IMR-90 (cell line): ENCODE measurements at regions not wholly inside any gene's neighbourhood (a gene's known extent, or its start where the extent isn't known, plus 50 kb on each side); places are given as distances from the start of the nearest gene placed in this dataset.

ENCODE experiments used
- ATAC-seq: fragments of 200-7000 bp; cut with Tn5 transposase; 2 replicates; pipeline ENCODE4 v1.9.1; 2020; ENCODE audit warnings: low read depth, mild to moderate bottlenecking, moderate library complexity
- BruUV-seq: library from RNA; stranded (reverse); fragments of 400-500 nt; replicated peaks from 2 replicates; lab custom pipeline; 2021; lab: Mats Ljungman, UMichigan
- CTCF ChIA-PET: fragments of 300-600 bp; formaldehyde crosslinking; extraction: SDS; loops from one replicate; lab custom pipeline; 2021; ENCODE audit warnings: antibody characterized with exemption; lab: Yijun Ruan, JAX
- POLR2A ChIA-PET: fragments of 300-600 bp; sonication (Branson Sonifier 250); formaldehyde crosslinking; loops from one replicate; lab custom pipeline; 2022; ENCODE audit warnings: antibody characterized with exemption; ENCODE audit not compliant: unreplicated experiment; lab: Charles Lee
- DNase-seq: peaks from one replicate; pipeline ENCODE4 v3.0.0; 2013
- H2AFZ ChIP-seq: replicated peaks from 2 replicates; pipeline ENCODE3; 2013; ENCODE audit warnings: low read length, mild to moderate bottlenecking; ENCODE audit not compliant: poor library complexity
- H2AK5ac ChIP-seq: 2 replicates; pipeline ENCODE4 v1.6.1; 2013; ENCODE audit warnings: low read depth, low read length, inconsistent platforms
- H2AK9ac ChIP-seq: replicated peaks from 2 replicates; pipeline ENCODE3; 2013; ENCODE audit warnings: mild to moderate bottlenecking, low read depth, low read length, moderate library complexity; ENCODE audit not compliant: poor library complexity
- H2BK120ac ChIP-seq: 2 replicates; pipeline ENCODE4 v1.6.1; 2013; ENCODE audit warnings: low read depth, low read length, inconsistent platforms
- H2BK15ac ChIP-seq: 3 replicates; pipeline ENCODE4 v1.6.1; 2013; ENCODE audit warnings: low read depth, low read length, inconsistent platforms
- H2BK20ac ChIP-seq: 2 replicates; pipeline ENCODE4 v1.6.1; 2013; ENCODE audit warnings: low read depth, mild to moderate bottlenecking, inconsistent platforms, low read length, moderate library complexity
- H2BK5ac ChIP-seq: 2 replicates; pipeline ENCODE4 v1.6.1; 2013; ENCODE audit warnings: mild to moderate bottlenecking, low read depth, low read length, inconsistent platforms; ENCODE audit not compliant: poor library complexity, severe bottlenecking
- H3K14ac ChIP-seq: replicated peaks from 2 replicates; pipeline ENCODE4 v1.6.1; 2013; ENCODE audit warnings: low read depth, low read length, inconsistent platforms
- H3K18ac ChIP-seq: 2 replicates; pipeline ENCODE4 v1.6.1; 2013; ENCODE audit warnings: low read depth, low read length, control low read depth
- H3K23ac ChIP-seq: 2 replicates; pipeline ENCODE4 v1.6.1; 2013; ENCODE audit warnings: low read depth, low read length, inconsistent platforms
- H3K27ac ChIP-seq: 2 replicates; pipeline ENCODE4 v1.5.1; 2013; ENCODE audit warnings: mild to moderate bottlenecking, control low read depth, low read length; ENCODE audit not compliant: insufficient read depth
- H3K27me3 ChIP-seq: 2 replicates; pipeline ENCODE4 v1.6.1; 2013; ENCODE audit warnings: low read length; ENCODE audit not compliant: control insufficient read depth, insufficient read depth
- H3K36me3 ChIP-seq: 2 replicates; pipeline ENCODE4 v1.6.1; 2013; ENCODE audit warnings: low read length, mixed read lengths; ENCODE audit not compliant: control insufficient read depth, insufficient read depth
- H3K4ac ChIP-seq: 2 replicates; pipeline ENCODE4 v1.6.1; 2013; ENCODE audit warnings: low read depth, low read length, inconsistent platforms
- H3K4me1 ChIP-seq: 2 replicates; pipeline ENCODE4 v1.6.1; 2013; ENCODE audit warnings: low read length, mixed read lengths; ENCODE audit not compliant: control insufficient read depth, insufficient read depth
- H3K4me2 ChIP-seq: 2 replicates; pipeline ENCODE4 v1.6.1; 2013; ENCODE audit warnings: low read depth, mild to moderate bottlenecking, control low read depth, low read length, moderate library complexity
- H3K4me3 ChIP-seq: 2 replicates; pipeline ENCODE4 v1.5.1; 2013; ENCODE audit warnings: low read depth, mild to moderate bottlenecking, control low read depth, low read length, moderate library complexity; ENCODE audit not compliant: insufficient read depth
- H3K56ac ChIP-seq: 2 replicates; pipeline ENCODE4 v1.6.1; 2013; ENCODE audit warnings: low read length, inconsistent platforms; ENCODE audit not compliant: insufficient read depth; ENCODE audit errors: extremely low read depth
- H3K79me1 ChIP-seq, 2 experiments: 2 replicates each; pipeline ENCODE4 v1.6.1; 2013; ENCODE audit warnings: low read length in 2 of 2, inconsistent platforms in 1 of 2, low read depth in 1 of 2
- H3K9ac ChIP-seq: 2 replicates; pipeline ENCODE4 v1.6.1; 2013; ENCODE audit warnings: low read depth, low read length, control low read depth
- H3K9me1 ChIP-seq: 2 replicates; pipeline ENCODE4 v1.6.1; 2013; ENCODE audit warnings: low read length, inconsistent platforms; ENCODE audit not compliant: insufficient read depth
- H3K9me3 ChIP-seq: 2 replicates; pipeline ENCODE4 v1.6.1; 2013; ENCODE audit warnings: low read length; ENCODE audit not compliant: control insufficient read depth, insufficient read depth
- H4K20me1 ChIP-seq: 2 replicates; pipeline ENCODE4 v1.6.1; 2013; ENCODE audit warnings: low read length, inconsistent platforms; ENCODE audit not compliant: insufficient read depth
- H4K5ac ChIP-seq: 2 replicates; pipeline ENCODE4 v1.6.1; 2013; ENCODE audit warnings: mild to moderate bottlenecking, low read depth, low read length, control low read depth
- H4K8ac ChIP-seq, 2 experiments: 2 replicates each; pipeline ENCODE4 v1.6.1; 2013; ENCODE audit warnings: low read depth in 2 of 2, low read length in 2 of 2, control low read depth in 1 of 2, inconsistent platforms in 1 of 2
- H4K91ac ChIP-seq: 2 replicates; pipeline ENCODE4 v1.6.1; 2013; ENCODE audit warnings: low read depth, low read length, inconsistent platforms; ENCODE audit not compliant: insufficient read depth
- BHLHE40 ChIP-seq: fragments of 150-350 bp; IDR thresholded peaks from 2 replicates; pipeline ENCODE4 v1.6.1; 2016; ENCODE audit warnings: mild to moderate bottlenecking, low read depth, low read length
- CEBPB ChIP-seq: IDR thresholded peaks from 2 replicates; pipeline ENCODE4 v1.6.1; 2012; ENCODE audit warnings: low read depth, low read length, improper control_type of control experiment
- CHD1 ChIP-seq: IDR thresholded peaks from 2 replicates; pipeline ENCODE4 v1.6.1; 2012; ENCODE audit warnings: low read depth, low read length, improper control_type of control experiment
- FOS ChIP-seq: fragments of 150-350 bp; IDR thresholded peaks from 2 replicates; pipeline ENCODE4 v1.6.1; 2016; ENCODE audit warnings: low read depth, low read length
- MAFK ChIP-seq: IDR thresholded peaks from 2 replicates; pipeline ENCODE4 v1.6.1; 2012; ENCODE audit warnings: low read depth, low read length, improper control_type of control experiment
- MAZ ChIP-seq: IDR thresholded peaks from 2 replicates; pipeline ENCODE4 v1.6.1; 2012; ENCODE audit warnings: low read depth, mild to moderate bottlenecking, low read length, improper control_type of control experiment, moderate library complexity, borderline replicate concordance
- MXI1 ChIP-seq: IDR thresholded peaks from 2 replicates; pipeline ENCODE4 v1.6.1; 2012; ENCODE audit warnings: low read depth, mild to moderate bottlenecking, low read length, moderate library complexity, borderline replicate concordance
- NFE2L2 ChIP-seq: fragments of 150-350 bp; IDR thresholded peaks from 2 replicates; pipeline ENCODE4 v1.6.1; 2016; ENCODE audit warnings: low read depth, mild to moderate bottlenecking, low read length
- POLR2A ChIP-seq: IDR thresholded peaks from 2 replicates; pipeline ENCODE4 v1.6.1; 2012; ENCODE audit warnings: mild to moderate bottlenecking, low read depth, low read length
- RAD21 ChIP-seq: IDR thresholded peaks from 2 replicates; pipeline ENCODE4 v1.6.1; 2012; ENCODE audit warnings: low read length, improper control_type of control experiment
- RCOR1 ChIP-seq: IDR thresholded peaks from 2 replicates; pipeline ENCODE4 v1.6.1; 2012; ENCODE audit warnings: mild to moderate bottlenecking, low read length, improper control_type of control experiment; ENCODE audit not compliant: insufficient replicate concordance
- RFX5 ChIP-seq: IDR thresholded peaks from 2 replicates; pipeline ENCODE4 v1.8.0; 2012; ENCODE audit warnings: low read depth, mild to moderate bottlenecking, low read length, moderate library complexity
- SMC3 ChIP-seq: fragments of 150-350 bp; IDR thresholded peaks from 2 replicates; pipeline ENCODE4 v1.6.1; 2016; ENCODE audit warnings: low read depth, mild to moderate bottlenecking, antibody characterized with exemption, low read length, moderate library complexity
- WGBS, 2 experiments: methylation state at CpG; one replicate each; pipeline versions ENCODE4 v1.1.5 to v1.1.7; 2013; ENCODE audit warnings: missing lambda C conversion rate in 2 of 2; ENCODE audit not compliant: insufficient read length in 1 of 2; ENCODE audit errors: extremely low coverage in 2 of 2; 5-methylcytosine and 5-hydroxymethylcytosine counted together
- dilution Hi-C: fragments of 300-500 bp; cut with HindIII; formaldehyde crosslinking; loops from one replicate; pipeline ENCODE4 v1.14.3; 2018; ENCODE audit warnings: low sequenced_read_pairs; ENCODE audit not compliant: unreplicated experiment
- in situ Hi-C: fragments of 300-500 bp; cut with MboI; formaldehyde crosslinking; loops from 3 replicates; pipeline ENCODE4 v1.14.3; 2019; ENCODE audit warnings: low sequenced_read_pairs, inconsistent platforms, mixed read lengths
- intact Hi-C: fragments of 100-400 bp; cut with micrococcal nuclease; formaldehyde crosslinking; loops from 2 replicates; pipeline ENCODE4 v1.10.0; 2022
- TF ChIP-seq, protein P1 (sequence below): fragments of 150-350 bp; IDR thresholded peaks from 2 replicates; pipeline ENCODE4 v1.6.1; 2016; ENCODE audit warnings: low read depth, mild to moderate bottlenecking, low read length, moderate library complexity, borderline replicate concordance
- TF ChIP-seq, protein P2 (sequence below): fragments of 150-350 bp; IDR thresholded peaks from 2 replicates; pipeline ENCODE4 v1.6.1; 2017; ENCODE audit warnings: mild to moderate bottlenecking, antibody characterized with exemption, low read length, low read depth
- TF ChIP-seq, protein P3 (sequence below): conservative IDR thresholded peaks from 2 replicates; pipeline ENCODE4 v1.5.1; 2012; ENCODE audit warnings: mild to moderate bottlenecking, low read depth, low read length, improper control_type of control experiment

DNA sequence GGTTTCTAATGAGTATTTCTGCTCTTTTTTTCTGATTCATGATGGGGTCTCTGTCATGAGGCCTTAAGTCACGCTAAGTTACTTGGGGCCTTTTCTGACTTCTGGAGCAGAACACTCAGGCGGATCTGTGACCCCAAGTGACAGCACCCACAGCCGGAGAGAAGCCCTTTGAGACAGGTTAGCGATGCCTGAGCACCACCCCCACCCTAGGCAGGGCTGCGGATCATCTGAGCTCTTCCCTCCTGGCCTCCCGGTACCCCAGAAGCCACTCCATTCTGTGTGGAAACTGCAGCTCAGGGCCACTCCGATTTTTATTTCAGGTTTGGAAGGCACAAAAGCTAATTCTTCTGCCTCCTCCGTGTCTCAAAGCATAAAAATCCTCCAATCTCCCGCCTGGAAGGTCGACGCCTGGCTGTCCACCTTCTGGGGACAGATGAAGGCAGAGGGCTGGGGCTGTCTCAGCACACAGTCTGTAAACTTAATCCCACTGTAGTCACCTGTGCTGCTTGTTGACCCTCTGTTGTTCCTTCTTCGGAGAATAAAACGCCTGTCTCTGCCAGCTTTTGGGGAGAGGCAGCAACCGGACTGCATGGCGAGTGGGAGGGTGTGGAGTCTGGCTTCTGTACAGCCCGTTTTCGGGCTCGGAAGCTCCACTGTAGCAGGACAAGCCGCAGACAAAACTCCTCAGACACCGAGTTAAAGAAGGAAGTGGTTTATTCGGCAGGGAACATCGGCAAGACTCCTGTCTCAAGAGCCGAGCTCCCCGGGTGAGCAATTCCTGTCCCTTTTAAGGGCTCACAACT lies 88.8 kb downstream of the SPRY4 start:
- no peak overlapping the region for H2BK15ac ChIP-seq
- no peak for DNase-seq
- no peak overlapping the region for H2BK5ac ChIP-seq
- H3K27me3 ChIP-seq, result no peaks in the 10 kb centered on the region
- intact Hi-C loops, result no loop called here
- no peak overlapping the region for H2BK20ac ChIP-seq
- no peak overlapping the region for H2AK5ac ChIP-seq
- no peaks in the 10 kb centered on the region for H4K20me1 ChIP-seq
- no peaks in the 10 kb centered on the region for H3K36me3 ChIP-seq
- H4K5ac ChIP-seq, result no peak overlapping the region
- no peak overlapping the region for H4K91ac ChIP-seq
- H3K9me3 ChIP-seq, result no peaks in the 10 kb centered on the region
- dilution Hi-C loops, result no loop called here
- no TSS peak for BruUV-seq
- no peak overlapping the region for H3K4me3 ChIP-seq
- H3K79me1 ChIP-seq, result no peaks in the 10 kb centered on the region
- H3K14ac ChIP-seq, result no peak overlapping the region
- no peak for TF ChIP-seq MXI1
- TF ChIP-seq, protein P1, sequence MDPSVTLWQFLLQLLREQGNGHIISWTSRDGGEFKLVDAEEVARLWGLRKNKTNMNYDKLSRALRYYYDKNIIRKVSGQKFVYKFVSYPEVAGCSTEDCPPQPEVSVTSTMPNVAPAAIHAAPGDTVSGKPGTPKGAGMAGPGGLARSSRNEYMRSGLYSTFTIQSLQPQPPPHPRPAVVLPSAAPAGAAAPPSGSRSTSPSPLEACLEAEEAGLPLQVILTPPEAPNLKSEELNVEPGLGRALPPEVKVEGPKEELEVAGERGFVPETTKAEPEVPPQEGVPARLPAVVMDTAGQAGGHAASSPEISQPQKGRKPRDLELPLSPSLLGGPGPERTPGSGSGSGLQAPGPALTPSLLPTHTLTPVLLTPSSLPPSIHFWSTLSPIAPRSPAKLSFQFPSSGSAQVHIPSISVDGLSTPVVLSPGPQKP, result no peak
- no peak for TF ChIP-seq RCOR1
- no peak for TF ChIP-seq RFX5
- TF ChIP-seq CHD1, result no peak
- TF ChIP-seq FOS, result no peak
- no peak for TF ChIP-seq MAZ
- no peak for TF ChIP-seq CEBPB
- TF ChIP-seq BHLHE40, result no peak
- TF ChIP-seq POLR2A, result no peak
- TF ChIP-seq, protein P2, sequence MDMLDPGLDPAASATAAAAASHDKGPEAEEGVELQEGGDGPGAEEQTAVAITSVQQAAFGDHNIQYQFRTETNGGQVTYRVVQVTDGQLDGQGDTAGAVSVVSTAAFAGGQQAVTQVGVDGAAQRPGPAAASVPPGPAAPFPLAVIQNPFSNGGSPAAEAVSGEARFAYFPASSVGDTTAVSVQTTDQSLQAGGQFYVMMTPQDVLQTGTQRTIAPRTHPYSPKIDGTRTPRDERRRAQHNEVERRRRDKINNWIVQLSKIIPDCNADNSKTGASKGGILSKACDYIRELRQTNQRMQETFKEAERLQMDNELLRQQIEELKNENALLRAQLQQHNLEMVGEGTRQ, result no peak
- TF ChIP-seq SMC3, result no peak
- TF ChIP-seq RAD21, result no peak
- TF ChIP-seq NFE2L2, result no peak
- TF ChIP-seq, protein P3, sequence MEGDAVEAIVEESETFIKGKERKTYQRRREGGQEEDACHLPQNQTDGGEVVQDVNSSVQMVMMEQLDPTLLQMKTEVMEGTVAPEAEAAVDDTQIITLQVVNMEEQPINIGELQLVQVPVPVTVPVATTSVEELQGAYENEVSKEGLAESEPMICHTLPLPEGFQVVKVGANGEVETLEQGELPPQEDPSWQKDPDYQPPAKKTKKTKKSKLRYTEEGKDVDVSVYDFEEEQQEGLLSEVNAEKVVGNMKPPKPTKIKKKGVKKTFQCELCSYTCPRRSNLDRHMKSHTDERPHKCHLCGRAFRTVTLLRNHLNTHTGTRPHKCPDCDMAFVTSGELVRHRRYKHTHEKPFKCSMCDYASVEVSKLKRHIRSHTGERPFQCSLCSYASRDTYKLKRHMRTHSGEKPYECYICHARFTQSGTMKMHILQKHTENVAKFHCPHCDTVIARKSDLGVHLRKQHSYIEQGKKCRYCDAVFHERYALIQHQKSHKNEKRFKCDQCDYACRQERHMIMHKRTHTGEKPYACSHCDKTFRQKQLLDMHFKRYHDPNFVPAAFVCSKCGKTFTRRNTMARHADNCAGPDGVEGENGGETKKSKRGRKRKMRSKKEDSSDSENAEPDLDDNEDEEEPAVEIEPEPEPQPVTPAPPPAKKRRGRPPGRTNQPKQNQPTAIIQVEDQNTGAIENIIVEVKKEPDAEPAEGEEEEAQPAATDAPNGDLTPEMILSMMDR, result no peak
- TF ChIP-seq MAFK, result no peak
- no peak overlapping the region for H3K23ac ChIP-seq
- H3K27ac ChIP-seq, result no peak overlapping the region
- no peak overlapping the region for H2BK120ac ChIP-seq
- no peak overlapping the region for H3K4me2 ChIP-seq
- no peak overlapping the region for H2AK9ac ChIP-seq
- H3K9me1 ChIP-seq, result no peaks in the 10 kb centered on the region
- no peak overlapping the region for H3K9ac ChIP-seq
- in situ Hi-C loops, result no loop called here
- no peak overlapping the region for H4K8ac ChIP-seq
- ATAC-seq, result no peak
- H3K4ac ChIP-seq, result no peak overlapping the region
- H3K4me1 ChIP-seq, result no peaks in the 10 kb centered on the region
- ChIA-PET CTCF (no interaction called here), POLR2A (interaction anchor here (0.5 kb wide), 1 partner anchor 671 kb away, joined by 4 read pairs; no protein-coding TSS in a partner anchor)
- no peak overlapping the region for H2AFZ ChIP-seq
- no peak overlapping the region for H3K18ac ChIP-seq
- H3K56ac ChIP-seq, result no peak overlapping the region
- 92% methylated on average over 7 of the region's 24 CpGs; no CpG with 5 or more reads in 1 of the 2 experiments for WGBS, 2 experiments
